Heart left ventricle (tissue), 16 donors: ENCODE measurements at regions not wholly inside any gene's neighbourhood (a gene's known extent, or its start where the extent isn't known, plus 50 kb on each side); places are given as distances from the start of the nearest gene placed in this dataset.

ENCODE experiments used
- ATAC-seq, 4 donors: fragments of 200-7000 bp; cut with Tn5 transposase; one replicate each; pipeline ENCODE4 v1.9.1; 2020 to 2022; ENCODE audit warnings: moderate library complexity in 4 of 4, mild to moderate bottlenecking in 3 of 4, moderate number of reproducible peaks in 1 of 4
- DNase-seq, 5 donors: peaks; one replicate each; pipeline ENCODE4 v3.0.0-alpha.2; 2020
- H3K27ac ChIP-seq, 12 donors: fragments of 200-600 bp; sonication (generic) in 4 of 12; one replicate each; pipeline versions ENCODE4 v1.5.0 to v1.8.0; 2016 to 2022; ENCODE audit warnings: mild to moderate bottlenecking in 2 of 12
- H3K27me3 ChIP-seq, 9 donors: fragments of 200-600 bp; sonication (generic) in 2 of 9; one replicate each; pipeline versions ENCODE4 v1.5.1 to v1.8.0; 2016 to 2022; ENCODE audit warnings: mild to moderate bottlenecking in 3 of 9
- H3K36me3 ChIP-seq, 9 donors: fragments of 200-600 bp; sonication (generic) in 2 of 9; one replicate each; pipeline versions ENCODE4 v1.5.0 to v1.8.0; 2018 to 2022; ENCODE audit warnings: mild to moderate bottlenecking in 2 of 9
- H3K4me1 ChIP-seq, 12 donors: fragments of 200-600 bp; sonication (generic) in 4 of 12; one replicate each; pipeline versions ENCODE4 v1.5.0 to v1.8.0; 2016 to 2022; ENCODE audit warnings: mild to moderate bottlenecking in 3 of 12
- H3K4me3 ChIP-seq, 12 donors: fragments of 200-600 bp; sonication (generic) in 4 of 12; one replicate each; pipeline versions ENCODE4 v1.5.0 to v1.8.0; 2017 to 2022; ENCODE audit warnings: mild to moderate bottlenecking in 9 of 12, moderate library complexity in 4 of 12
- H3K9me3 ChIP-seq, 12 donors: fragments of 200-600 bp; sonication (generic) in 4 of 12; one replicate each; pipeline versions ENCODE4 v1.5.0 to v1.8.0; 2016 to 2022; ENCODE audit warnings: mild to moderate bottlenecking in 1 of 12
- CTCF ChIP-seq, 12 donors: fragments of 200-600 bp; sonication (generic) in 4 of 12; IDR thresholded peaks; one replicate each; pipeline versions ENCODE4 v1.5.0 to v1.8.0; 2018 to 2022; ENCODE audit warnings: antibody characterized with exemption in 12 of 12, mild to moderate bottlenecking in 5 of 12
- POLR2A ChIP-seq, 2 donors: fragments of 450-650 bp; IDR thresholded peaks; one replicate each; pipeline ENCODE4 v1.6.1; 2017; ENCODE audit warnings: antibody characterized with exemption in 2 of 2, mild to moderate bottlenecking in 2 of 2, moderate library complexity in 2 of 2
- WGBS, 4 donors: extraction: QIAGEN DNeasy Blood & Tissue Kit in 2 of 4; methylation state at CpG; one replicate each; pipeline versions ENCODE4 v1.1.5 to v1.1.7; 2013 to 2018; 5-methylcytosine and 5-hydroxymethylcytosine counted together
- intact Hi-C, 10 donors: fragments of 100-400 bp; cut with DNase I; formaldehyde crosslinking; loops; one replicate each; pipeline versions ENCODE4 v1.11.1 to v1.14.2; 2022
- donor health status: ischemic (EF 13 %, LVEDD 7.1; RV severe dilation, severe dysfunction).
- donor health status: healthy with polysubstance abuse.
- donor health status: DM: no; HTN: yes; CAD: no.
- donor health status: DM: no; HTN: no; CAD: no.
- donor health status: ischemic (EF 25% LVEDD 6.9; RV normal size, moderate dysfunction).
- donor health status: ischemic (EF 25% LVEDD 5.7; RV mildly dilated, moderate dysfunction).
- donor health status: healthy.
- donor health status: DM: yes; HTN: yes; CAD: no.
- donor health status: ischemic (EF 35%, LVEDD 5.7; RV mildly dilated, moderate dysfunction).
- donor health status: nonischemic (EF 11% LVEDD 7.7; RV severe dilation, severe dysfunction).
- donor health status: DM: yes; HTN: yes; CAD: no.
- donor health status: PGD.
- donor health status: ischemic (EF 29% LVEDD 5.4; RV normal size, mild dysfunction).
- donor health status: nonischemic (EF 23%, LVEDD 6.1; RV moderate dilation, normal function).

- TF ChIP-seq CTCF (IDR thresholded peaks at IDR 0.05) (no peak), POLR2A (IDR thresholded peaks at IDR 0.05) (no peak)
These were observed 214.7 kb upstream of the C14orf180 start for GRCh38 chr14:104364830-104365229.

GRCh38 chr14:104366931-104367865 is 212.4 kb upstream of the C14orf180 start:
- WGBS, 4 donors, result 82 to 89% (median 86%) methylated on average over 13 to 16 of the region's 16 CpGs
- Histone ChIP-seq H3K4me1 (no peaks in the 10 kb centered on the region), H3K4me3 (no peak overlapping the region), H3K27me3 (peaks cover 0 to 10% (median 0%) of the 10 kb centered on the region in 9 donors), H3K9me3 (peaks cover 0 to 7% (median 0%) of the 10 kb centered on the region in 12 donors), H3K27ac (no peak overlapping the region), H3K36me3 (no peaks in the 10 kb centered on the region)
- TF ChIP-seq POLR2A (IDR thresholded peaks at IDR 0.05) (no peak), CTCF (IDR thresholded peaks at IDR 0.05) (no peak)
- intact Hi-C loops, result loop anchor here in 2 of 10 donors (10.0 kb wide), 2 partner anchors 212 to 292 kb away; no protein-coding TSS in a partner anchor
- peak in 3 of 5 donors; percentile 12 to 42 (median 21) for DNase-seq
- ATAC-seq, result no peak

More at GRCh38 chr14:104364830-104365229, 214.7 kb upstream of the C14orf180 start:
- intact Hi-C loops, result loop anchor here in 2 of 10 donors (10.0 kb wide), 2 partner anchors 210 to 290 kb away; no protein-coding TSS in a partner anchor
- Histone ChIP-seq H3K27ac (no peak overlapping the region), H3K36me3 (no peaks in the 10 kb centered on the region), H3K27me3 (peaks cover 0 to 12% (median 0%) of the 10 kb centered on the region in 9 donors), H3K4me3 (no peak overlapping the region), H3K9me3 (peaks cover 0 to 7% (median 0%) of the 10 kb centered on the region in 12 donors), H3K4me1 (no peaks in the 10 kb centered on the region)
- 81 to 93% (median 90%) methylated on average over 10 of the region's 10 CpGs for WGBS, 4 donors
- DNase-seq, result peak in 1 of 5 donors; percentile 5
- ATAC-seq, result no peak

- TF ChIP-seq POLR2A (IDR thresholded peaks at IDR 0.05) (no peak), CTCF (IDR thresholded peaks at IDR 0.05) (no peak)
- Histone ChIP-seq H3K27ac (no peak overlapping the region), H3K4me1 (no peaks in the 10 kb centered on the region), H3K27me3 (peaks cover 0 to 10% (median 0%) of the 10 kb centered on the region in 9 donors), H3K4me3 (no peak overlapping the region), H3K36me3 (no peaks in the 10 kb centered on the region), H3K9me3 (peaks cover 0 to 7% (median 0%) of the 10 kb centered on the region in 12 donors)
- WGBS, 4 donors, result 78 to 90% (median 86%) methylated on average over 28 to 36 of the region's 36 CpGs
- DNase-seq (peak in 3 of 5 donors; percentile 14 to 26 (median 15)), ATAC-seq (no peak)
- intact Hi-C loops, result loop anchor here in 2 of 10 donors (10.0 kb wide), 2 partner anchors 213 to 293 kb away; no protein-coding TSS in a partner anchor
These were observed 211.5 kb upstream of the C14orf180 start for GRCh38 chr14:104367866-104368750.
